Spinal cord (tissue), 9 donors: ENCODE measurements at regions not wholly inside any gene's neighbourhood (a gene's known extent, or its start where the extent isn't known, plus 50 kb on each side); places are given as distances from the start of the nearest gene placed in this dataset.
A peak's percentile ranks its signal among the peaks of the same experiment; 100 is the strongest.

ENCODE experiments used
- DNase-seq, 6 donors: peaks; one replicate each; pipeline versions ENCODE4 v3.0.0 to v3.0.0-alpha.2; 2013 to 2015; ENCODE audit warnings: low spot score in 6 of 6, low read depth in 4 of 6
- H3K27ac ChIP-seq: one replicate; pipeline ENCODE4 v1.5.1; 2013; ENCODE audit warnings: low read depth, low read length, control low read depth
- H3K27me3 ChIP-seq: one replicate; pipeline ENCODE4 v1.6.1; 2013; ENCODE audit warnings: low read length; ENCODE audit not compliant: control insufficient read depth, insufficient read depth
- H3K36me3 ChIP-seq: one replicate; pipeline ENCODE4 v1.6.1; 2013; ENCODE audit warnings: low read length; ENCODE audit not compliant: control insufficient read depth, insufficient read depth
- H3K4me1 ChIP-seq: one replicate; pipeline ENCODE4 v1.6.1; 2013; ENCODE audit warnings: low read length; ENCODE audit not compliant: control insufficient read depth, insufficient read depth
- H3K4me3 ChIP-seq: one replicate; pipeline ENCODE4 v1.5.1; 2013; ENCODE audit warnings: low read depth, low read length, control low read depth
- H3K9me3 ChIP-seq: one replicate; pipeline ENCODE4 v1.6.1; 2013; ENCODE audit warnings: low read length; ENCODE audit not compliant: control insufficient read depth, insufficient read depth
- WGBS: methylation state at CpG from one replicate; pipeline ENCODE4 v1.1.5; 2013; ENCODE audit warnings: missing lambda C conversion rate; ENCODE audit not compliant: insufficient coverage; 5-methylcytosine and 5-hydroxymethylcytosine counted together
- donor health status: healthy.

DNA sequence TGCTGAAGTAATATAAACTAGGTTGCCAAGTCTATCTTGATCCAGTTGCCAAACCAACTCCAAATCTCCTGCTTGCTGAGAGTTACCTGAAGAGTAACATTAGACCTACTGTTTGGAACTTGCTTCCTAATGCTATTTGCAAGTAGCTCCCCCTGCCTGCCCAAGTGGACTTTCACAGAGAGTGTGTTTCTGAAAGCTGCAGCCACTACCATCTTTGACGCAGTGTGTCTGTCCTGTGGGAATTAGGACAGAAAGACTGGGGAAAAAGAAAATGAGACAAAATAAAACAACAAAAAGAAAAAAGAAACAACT is 195.0 kb upstream of the HS3ST1 start:
- Histone ChIP-seq H3K27me3 (no peaks in the 10 kb centered on the region), H3K4me3 (no peak overlapping the region), H3K4me1 (no peaks in the 10 kb centered on the region), H3K27ac (no peak overlapping the region), H3K36me3 (no peaks in the 10 kb centered on the region), H3K9me3 (no peaks in the 10 kb centered on the region)
- no CpG with 5 or more reads among the region's 1 CpG for WGBS
- DNase-seq: peak in 2 of 6 donors; percentile 29 to 35

DNA sequence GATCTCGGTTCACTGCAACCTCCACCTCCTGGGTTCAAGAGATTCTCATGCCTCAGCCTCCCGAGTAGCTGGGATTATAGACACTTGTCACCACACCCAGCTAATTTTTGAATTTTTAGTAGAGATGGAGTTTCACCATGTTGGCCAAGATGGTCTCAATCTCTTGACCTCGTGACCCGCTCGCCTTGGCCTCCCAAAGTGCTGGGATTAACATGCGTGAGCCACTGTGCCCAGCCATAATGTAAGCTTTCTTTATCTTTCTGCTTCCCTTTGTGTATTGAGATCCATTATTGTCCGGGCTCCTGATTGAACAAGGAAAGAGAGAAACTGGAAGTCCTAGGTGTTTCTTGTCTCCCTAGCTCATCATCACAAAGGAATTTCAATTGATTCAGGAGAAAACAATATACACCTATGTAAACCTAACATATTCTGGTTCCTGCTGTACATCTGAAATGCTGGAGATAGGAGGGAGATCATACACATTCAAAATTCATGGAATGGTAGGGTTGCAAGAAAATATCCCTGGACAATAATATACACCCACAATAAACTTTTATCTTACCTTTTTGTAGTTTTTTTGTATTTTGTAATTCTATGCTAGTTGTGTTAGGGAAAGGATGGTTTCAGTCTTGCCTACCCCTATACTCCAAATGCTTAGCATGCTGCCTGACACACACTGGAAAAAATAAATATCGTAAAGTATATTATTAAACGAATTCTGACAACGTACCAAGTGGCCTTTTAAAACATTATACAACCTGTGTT is 194.4 kb upstream of the HS3ST1 start:
- Histone ChIP-seq H3K36me3 (no peaks in the 10 kb centered on the region), H3K9me3 (no peaks in the 10 kb centered on the region), H3K27me3 (no peaks in the 10 kb centered on the region), H3K4me1 (no peaks in the 10 kb centered on the region), H3K27ac (no peak overlapping the region), H3K4me3 (no peak overlapping the region)
- no peak for DNase-seq
- 96% methylated on average over 7 of the region's 10 CpGs for WGBS

DNA sequence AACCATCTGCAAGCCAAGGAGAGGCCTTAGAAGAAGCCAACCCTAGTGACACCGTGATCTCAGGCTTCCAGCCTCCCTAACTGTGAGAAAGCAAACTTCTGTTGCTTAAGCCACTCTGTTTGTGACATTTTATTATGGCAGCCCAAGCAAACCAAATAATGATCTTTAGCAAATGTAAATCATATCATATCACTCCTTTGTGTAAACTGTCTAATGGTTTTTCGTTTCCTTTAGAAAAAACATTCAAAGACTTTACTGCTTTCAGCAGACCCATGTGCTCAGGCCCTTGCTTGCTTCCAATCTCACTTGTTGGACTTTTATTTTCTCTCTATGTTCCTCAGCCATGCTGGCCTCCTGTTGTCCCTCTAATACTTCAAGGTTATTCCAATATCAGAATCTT is 192.2 kb upstream of the HS3ST1 start:
- Histone ChIP-seq H3K4me3 (no peak overlapping the region), H3K9me3 (no peaks in the 10 kb centered on the region), H3K27ac (no peak overlapping the region), H3K36me3 (no peaks in the 10 kb centered on the region), H3K27me3 (no peaks in the 10 kb centered on the region), H3K4me1 (no peaks in the 10 kb centered on the region)
- 87% methylated on average over 2 of the region's 2 CpGs for WGBS
- DNase-seq: no peak

DNA sequence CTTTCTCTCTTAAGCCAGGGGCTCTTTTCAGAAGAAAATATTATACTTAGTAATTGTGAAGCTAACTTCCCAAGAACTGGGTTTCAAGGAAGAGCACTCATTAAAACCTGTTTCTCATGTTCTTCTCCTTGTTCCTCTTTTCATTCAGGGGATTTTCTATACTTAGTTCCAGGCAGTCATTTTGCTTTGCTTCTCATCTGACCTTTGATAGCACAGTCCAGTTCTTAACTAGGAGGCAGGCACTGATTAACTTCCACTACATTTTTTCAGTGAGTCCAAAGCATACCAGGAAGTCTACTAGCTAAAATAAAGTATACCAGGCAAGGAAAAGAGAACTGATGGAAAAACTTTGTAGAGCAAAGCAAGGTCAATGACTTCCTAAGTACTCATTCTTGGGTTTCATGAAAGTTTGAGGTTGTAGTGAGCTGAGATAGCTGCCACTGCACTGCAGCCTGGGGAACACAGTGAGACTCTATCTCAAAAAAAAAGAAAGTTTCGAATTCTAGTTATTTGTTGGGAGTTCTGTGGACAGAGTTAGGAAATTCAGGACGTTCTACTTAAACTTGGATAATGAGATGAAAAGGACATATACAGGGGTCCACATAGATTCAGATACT is 190.1 kb upstream of the HS3ST1 start:
- no CpG with 5 or more reads among the region's 2 CpGs for WGBS
- no peak for DNase-seq
- Histone ChIP-seq H3K27me3 (no peaks in the 10 kb centered on the region), H3K27ac (no peak overlapping the region), H3K36me3 (no peaks in the 10 kb centered on the region), H3K4me1 (no peaks in the 10 kb centered on the region), H3K4me3 (no peak overlapping the region), H3K9me3 (no peaks in the 10 kb centered on the region)

DNA sequence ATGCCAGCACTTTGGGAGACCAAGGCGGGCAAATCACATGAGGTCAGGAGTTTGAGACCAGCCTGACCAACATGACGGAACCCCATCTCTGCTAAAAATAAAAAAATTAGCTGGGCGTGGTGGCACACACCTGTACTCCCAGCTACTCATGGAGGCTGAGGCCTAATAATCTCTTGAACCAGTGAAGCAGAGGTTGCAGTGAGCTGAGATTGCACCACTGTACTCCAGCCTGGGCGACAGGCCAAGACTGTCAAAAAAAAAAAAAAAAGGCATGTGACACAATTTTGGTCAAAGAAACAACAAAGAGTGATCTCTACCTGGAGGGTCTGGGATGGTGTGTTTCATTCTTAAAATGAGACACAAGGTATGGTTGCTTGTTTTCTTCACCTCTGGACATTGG is 188.2 kb upstream of the HS3ST1 start:
- WGBS: 96% methylated on average over 3 of the region's 4 CpGs

DNA sequence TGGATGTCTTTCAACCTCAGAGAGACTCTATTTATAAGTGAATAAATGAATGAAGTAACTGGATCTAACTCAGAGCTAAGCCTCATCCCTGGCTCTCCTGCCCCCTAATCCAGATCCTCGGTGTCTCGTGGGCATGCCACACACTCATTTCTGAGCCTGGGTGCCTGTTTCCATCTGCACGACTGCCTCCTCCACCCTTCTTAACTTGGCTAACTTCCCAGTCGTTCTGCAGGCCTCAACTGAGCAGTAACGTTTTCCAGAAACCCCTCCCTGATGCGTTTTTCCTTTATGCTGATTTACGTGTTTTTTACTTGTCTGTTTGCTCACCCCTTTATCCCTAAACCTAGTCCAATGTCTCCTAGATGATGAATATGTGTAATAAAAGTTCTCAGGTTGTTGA is 186.9 kb upstream of the HS3ST1 start:
- Histone ChIP-seq H3K27me3 (no peaks in the 10 kb centered on the region), H3K36me3 (no peaks in the 10 kb centered on the region), H3K9me3 (no peaks in the 10 kb centered on the region), H3K4me3 (no peak overlapping the region), H3K4me1 (no peaks in the 10 kb centered on the region), H3K27ac (no peak overlapping the region)
- DNase-seq: no peak
- WGBS: 77% methylated on average over 3 of the region's 7 CpGs

More for the DNA sequence above, 188.2 kb upstream of the HS3ST1 start:
- H3K9me3 ChIP-seq: no peaks in the 10 kb centered on the region
- H3K27me3 ChIP-seq: no peaks in the 10 kb centered on the region
- DNase-seq: no peak
- no peaks in the 10 kb centered on the region for H3K4me1 ChIP-seq
- no peak overlapping the region for H3K4me3 ChIP-seq
- no peak overlapping the region for H3K27ac ChIP-seq
- H3K36me3 ChIP-seq: no peaks in the 10 kb centered on the region

DNA sequence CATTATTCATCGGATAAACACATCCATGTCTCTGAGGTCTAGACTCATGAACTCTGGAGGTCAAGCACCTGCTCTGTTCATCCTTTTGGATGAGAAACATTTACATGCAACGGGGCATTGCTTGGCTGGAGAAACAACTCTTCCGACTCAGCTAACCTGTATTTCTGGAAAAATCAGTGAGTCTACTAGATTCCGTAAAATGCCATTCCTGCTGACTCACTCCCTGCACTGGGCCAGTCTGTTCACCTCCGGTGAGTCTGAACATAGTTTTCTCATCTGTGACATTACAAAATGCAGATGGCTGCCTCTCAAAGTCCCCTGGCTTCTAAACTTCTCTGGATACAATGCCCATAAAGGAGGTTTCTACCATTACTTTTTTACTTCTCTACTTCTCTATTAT is 185.7 kb upstream of the HS3ST1 start:
- Histone ChIP-seq H3K36me3 (no peaks in the 10 kb centered on the region), H3K9me3 (no peaks in the 10 kb centered on the region), H3K4me1 (no peaks in the 10 kb centered on the region), H3K27ac (no peak overlapping the region), H3K4me3 (no peak overlapping the region), H3K27me3 (no peaks in the 10 kb centered on the region)
- WGBS: 92% methylated on average over 5 of the region's 5 CpGs
- no peak for DNase-seq

DNA sequence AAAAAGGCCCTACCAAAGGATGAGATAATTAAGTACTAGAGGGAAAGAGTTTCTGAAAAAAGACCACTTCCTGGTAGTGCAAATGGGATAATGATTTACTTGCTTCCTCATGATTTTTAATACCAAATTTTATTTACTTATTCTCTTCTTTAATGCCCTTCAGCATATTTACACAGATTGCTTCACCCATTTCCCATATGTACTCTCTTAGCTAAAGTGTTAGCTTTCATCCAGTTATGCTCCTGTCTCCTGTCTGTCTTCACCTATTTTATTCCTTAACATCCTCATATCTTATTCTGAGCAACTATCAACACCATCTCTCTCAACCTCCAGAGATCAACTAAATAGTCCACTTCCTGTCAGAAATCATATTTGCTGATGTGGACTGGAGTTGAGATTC is 183.2 kb upstream of the HS3ST1 start:
- Histone ChIP-seq H3K27ac (no peak overlapping the region), H3K9me3 (no peaks in the 10 kb centered on the region), H3K4me1 (no peaks in the 10 kb centered on the region), H3K27me3 (no peaks in the 10 kb centered on the region), H3K36me3 (no peaks in the 10 kb centered on the region), H3K4me3 (no peak overlapping the region)
- no peak for DNase-seq

DNA sequence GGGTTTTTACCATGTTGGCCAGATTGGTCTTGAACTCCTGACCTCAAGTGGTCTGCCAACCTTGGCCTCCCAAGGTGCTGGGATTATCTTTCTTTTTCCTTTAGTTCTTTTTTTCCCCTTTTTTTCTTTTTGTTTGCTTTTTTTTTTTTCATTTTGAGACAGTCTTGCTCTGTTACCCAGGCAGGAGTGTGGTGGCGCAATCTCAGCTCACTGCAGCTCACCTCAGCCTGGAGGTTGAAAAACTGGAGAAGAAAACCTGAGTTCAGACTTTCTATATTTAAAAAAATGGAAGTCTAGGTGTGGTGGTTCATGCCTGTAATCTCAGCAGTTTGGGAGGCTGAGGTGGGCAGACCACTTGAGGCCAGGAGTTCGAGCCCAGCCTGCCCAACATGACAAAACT is 181.1 kb upstream of the HS3ST1 start:
- no CpG with 5 or more reads among the region's 2 CpGs for WGBS

DNA sequence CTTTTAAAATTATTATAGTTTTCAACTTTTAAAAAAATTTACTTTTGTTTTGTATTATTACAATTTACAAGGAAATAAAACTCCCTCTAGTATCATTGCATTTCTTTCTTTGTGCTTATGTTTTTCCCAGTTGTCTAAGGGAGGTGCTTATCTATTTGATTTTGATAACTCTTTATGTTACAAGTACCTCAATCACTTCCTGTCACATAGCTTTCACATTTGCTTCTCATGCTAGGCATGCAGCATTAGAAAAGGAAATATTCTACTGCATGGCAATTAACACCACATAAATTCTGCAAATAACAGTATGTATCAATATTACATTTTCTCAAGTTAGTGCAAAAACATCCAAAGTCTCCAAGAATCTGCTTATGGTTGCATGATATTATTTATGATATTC is 180.3 kb upstream of the HS3ST1 start:
- no peak overlapping the region for H3K27ac ChIP-seq
- H3K36me3 ChIP-seq: no peaks in the 10 kb centered on the region
- H3K4me3 ChIP-seq: no peak overlapping the region
- no peaks in the 10 kb centered on the region for H3K27me3 ChIP-seq
- H3K9me3 ChIP-seq: no peaks in the 10 kb centered on the region
- DNase-seq: no peak
- no peaks in the 10 kb centered on the region for H3K4me1 ChIP-seq

More for the DNA sequence above, 181.1 kb upstream of the HS3ST1 start:
- Histone ChIP-seq H3K27me3 (no peaks in the 10 kb centered on the region), H3K27ac (no peak overlapping the region), H3K4me1 (no peaks in the 10 kb centered on the region), H3K9me3 (no peaks in the 10 kb centered on the region), H3K4me3 (no peak overlapping the region), H3K36me3 (no peaks in the 10 kb centered on the region)
- DNase-seq: no peak
